RWPE2 (cell line): ENCODE measurements at regions not wholly inside any gene's neighbourhood (a gene's known extent, or its start where the extent isn't known, plus 50 kb on each side); places are given as distances from the start of the nearest gene placed in this dataset.

Experiments
- ATAC-seq: fragments of 200-7000 bp; cut with Tn5 transposase; 3 replicates; pipeline ENCODE4 v1.9.1; 2021; ENCODE audit warnings: low read depth
- DNase-seq: peaks from one replicate; pipeline ENCODE4 v3.0.0-alpha.2; 2020; ENCODE audit warnings: low spot score
- H3K27ac ChIP-seq: fragments of 450-650 bp; 2 replicates; pipeline ENCODE4 v1.5.1; 2017; ENCODE audit warnings: mild to moderate bottlenecking; ENCODE audit not compliant: poor library complexity, severe bottlenecking
- H3K27me3 ChIP-seq: fragments of 250-450 bp; sonication (Bioruptor Pico); 2 replicates; pipeline ENCODE4 v1.5.1; 2021; ENCODE audit warnings: mild to moderate bottlenecking, moderate library complexity; ENCODE audit not compliant: insufficient read depth, poor library complexity, severe bottlenecking
- H3K36me3 ChIP-seq: fragments of 250-450 bp; sonication (Bioruptor Pico); 2 replicates; pipeline ENCODE4 v1.5.1; 2020; ENCODE audit warnings: low read depth, mild to moderate bottlenecking, moderate library complexity
- H3K4me1 ChIP-seq: fragments of 250-450 bp; sonication (Bioruptor Pico); 2 replicates; pipeline ENCODE4 v1.5.1; 2021; ENCODE audit warnings: mild to moderate bottlenecking, moderate library complexity; ENCODE audit not compliant: insufficient read depth, poor library complexity, severe bottlenecking
- H3K4me3 ChIP-seq: fragments of 250-450 bp; sonication (Bioruptor Pico); 2 replicates; pipeline ENCODE4 v1.5.1; 2021; ENCODE audit warnings: mild to moderate bottlenecking, moderate library complexity; ENCODE audit not compliant: severe bottlenecking
- H3K9me3 ChIP-seq: fragments of 250-450 bp; sonication (Bioruptor Pico); 2 replicates; pipeline ENCODE4 v1.5.1; 2021; ENCODE audit warnings: mild to moderate bottlenecking, moderate library complexity; ENCODE audit not compliant: severe bottlenecking
- CTCF ChIP-seq: fragments of 450-650 bp; IDR thresholded peaks from one replicate; pipeline ENCODE4 v1.5.1; 2017; ENCODE audit warnings: mild to moderate bottlenecking, moderate library complexity; ENCODE audit not compliant: poor library complexity, severe bottlenecking

- ATAC-seq (no peak), DNase-seq (no peak)
- Histone ChIP-seq H3K4me1 (no peaks in the 10 kb centered on the region), H3K4me3 (no peak overlapping the region), H3K27me3 (no peaks in the 10 kb centered on the region), H3K27ac (no peak overlapping the region), H3K9me3 (no peaks in the 10 kb centered on the region), H3K36me3 (no peaks in the 10 kb centered on the region)
- TF ChIP-seq CTCF: no peak
Observed at GRCh38 chrX:43469391-43470054, 186.6 kb upstream of the MAOA start.

GRCh38 chrX:43474321-43474720 is 181.8 kb upstream of the MAOA start:
- no peaks in the 10 kb centered on the region for H3K4me1 ChIP-seq
- H3K9me3 ChIP-seq: no peaks in the 10 kb centered on the region
- H3K27ac ChIP-seq: no peak overlapping the region
- DNase-seq (no peak), ATAC-seq (peak; percentile 61; the same call in 1 of the 3 replicates)
- no peak overlapping the region for H3K4me3 ChIP-seq
- H3K36me3 ChIP-seq: no peaks in the 10 kb centered on the region
- no peaks in the 10 kb centered on the region for H3K27me3 ChIP-seq
- TF ChIP-seq CTCF: no peak

GRCh38 chrX:43479070-43479469 is 177.0 kb upstream of the MAOA start:
- H3K27me3 ChIP-seq: no peaks in the 10 kb centered on the region
- H3K27ac ChIP-seq: no peak overlapping the region
- DNase-seq: no peak
- H3K36me3 ChIP-seq: no peaks in the 10 kb centered on the region
- no peak overlapping the region for H3K4me3 ChIP-seq
- H3K9me3 ChIP-seq: no peaks in the 10 kb centered on the region
- TF ChIP-seq CTCF: no peak
- no peaks in the 10 kb centered on the region for H3K4me1 ChIP-seq
- ATAC-seq: no peak

GRCh38 chrX:43479850-43480249 is 176.2 kb upstream of the MAOA start:
- no peak for TF ChIP-seq CTCF
- ATAC-seq (no peak), DNase-seq (no peak)
- Histone ChIP-seq H3K27ac (no peak overlapping the region), H3K9me3 (no peaks in the 10 kb centered on the region), H3K27me3 (no peaks in the 10 kb centered on the region), H3K36me3 (no peaks in the 10 kb centered on the region), H3K4me3 (no peak overlapping the region), H3K4me1 (no peaks in the 10 kb centered on the region)

- no peak overlapping the region for H3K27ac ChIP-seq
- no peak overlapping the region for H3K4me3 ChIP-seq
- no peak for ATAC-seq
- no peak for TF ChIP-seq CTCF
- H3K36me3 ChIP-seq: no peaks in the 10 kb centered on the region
- DNase-seq: no peak
- H3K9me3 ChIP-seq: no peaks in the 10 kb centered on the region
- H3K27me3 ChIP-seq: no peaks in the 10 kb centered on the region
- no peaks in the 10 kb centered on the region for H3K4me1 ChIP-seq
Observed at GRCh38 chrX:43481576-43481975, 174.5 kb upstream of the MAOA start.
